GM23248 (cell line): ENCODE measurements at regions not wholly inside any gene's neighbourhood (a gene's known extent, or its start where the extent isn't known, plus 50 kb on each side); places are given as distances from the start of the nearest gene placed in this dataset.

Experiments
- EZH2 ChIP-seq: fragments of 200-600 bp; sonication (generic); IDR thresholded peaks from 2 replicates; pipeline ENCODE4 v1.6.1; 2018; ENCODE audit warnings: antibody characterized with exemption, mild to moderate bottlenecking; ENCODE audit not compliant: insufficient read depth, poor library complexity, severe bottlenecking
- EZH2phosphoT487 ChIP-seq: fragments of 200-600 bp; sonication (generic); IDR thresholded peaks from 2 replicates; pipeline ENCODE4 v1.6.1; 2018; ENCODE audit warnings: antibody characterized with exemption, moderate library complexity, mild to moderate bottlenecking, low read depth; ENCODE audit not compliant: insufficient read depth

GRCh38 chrX:94455782-94456181 lies 781.8 kb downstream of the FAM133A start:
- TF ChIP-seq EZH2phosphoT487 (no peak), EZH2 (no peak)
